ENCODE measurements at regions not wholly inside any gene's neighbourhood (a gene's known extent, or its start where the extent isn't known, plus 50 kb on each side); places are given as distances from the start of the nearest gene placed in this dataset.

- H3K4me3 ChIP-seq: no peak overlapping the region
- H3K9ac ChIP-seq: no peak overlapping the region
- H4K20me1 ChIP-seq: no peaks in the 10 kb centered on the region
- H3K27ac ChIP-seq: no peak overlapping the region
- no peaks in the 10 kb centered on the region for H3K4me1 ChIP-seq
- no peaks in the 10 kb centered on the region for H3K9me3 ChIP-seq (replicated peaks in 1 of 11)
- H3K4me2 ChIP-seq: no peak overlapping the region
- TF ChIP-seq Cebpa-rat (IDR thresholded peaks at IDR 0.05): no peak
- no peaks in the 10 kb centered on the region for H3K27me3 ChIP-seq
- H3K36me3 ChIP-seq: no peaks in the 10 kb centered on the region
Observed at GRCh38 chr12:17609701-17610100, 480.3 kb downstream of the RERGL start.

GRCh38 chr12:17609153-17609552 lies 480.8 kb downstream of the RERGL start:
- Histone ChIP-seq H3K4me1 (no peaks in the 10 kb centered on the region), H3K36me3 (no peaks in the 10 kb centered on the region), H3K4me3 (no peak overlapping the region), H3K4me2 (no peak overlapping the region), H3K27ac (no peak overlapping the region), H3K9me3 (replicated peaks in 1 of 11) (no peaks in the 10 kb centered on the region), H4K20me1 (no peaks in the 10 kb centered on the region), H3K9ac (no peak overlapping the region), H3K27me3 (no peaks in the 10 kb centered on the region)
- TF ChIP-seq Cebpa-rat (IDR thresholded peaks at IDR 0.05): no peak

GRCh38 chr12:17595111-17595510 lies 494.9 kb downstream of the RERGL start:
- Histone ChIP-seq H4K20me1 (no peaks in the 10 kb centered on the region), H3K4me3 (no peak overlapping the region), H3K4me2 (no peak overlapping the region), H3K36me3 (no peaks in the 10 kb centered on the region), H3K9me3 (replicated peaks in 1 of 11) (no peaks in the 10 kb centered on the region), H3K4me1 (peaks cover 0 to 5% (median 0%) of the 10 kb centered on the region in 10 experiments; a peak in 1 of 20 replicates), H3K27ac (no peak overlapping the region), H3K27me3 (no peaks in the 10 kb centered on the region), H3K9ac (no peak overlapping the region)
- TF ChIP-seq Cebpa-rat (IDR thresholded peaks at IDR 0.05): no peak

GRCh38 chr12:17593715-17594406 lies 496.1 kb downstream of the RERGL start:
- no peak overlapping the region for H3K9ac ChIP-seq
- H3K27me3 ChIP-seq: no peaks in the 10 kb centered on the region
- H3K4me3 ChIP-seq: no peak overlapping the region
- no peaks in the 10 kb centered on the region for H3K36me3 ChIP-seq
- no peak overlapping the region for H3K27ac ChIP-seq
- H3K9me3 ChIP-seq (replicated peaks in 1 of 11): no peaks in the 10 kb centered on the region
- 0 out of 22 replicates have a peak, but pooled peaks of 1 of the 11 experiments have one; percentile 38 for TF ChIP-seq Cebpa-rat (IDR thresholded peaks at IDR 0.05)
- no peak overlapping the region for H3K4me2 ChIP-seq
- no peaks in the 10 kb centered on the region for H4K20me1 ChIP-seq
- H3K4me1 ChIP-seq: peaks cover 0 to 5% (median 0%) of the 10 kb centered on the region in 10 experiments; a peak in 1 of 20 replicates

GRCh38 chr12:17592472-17592871 lies 497.5 kb downstream of the RERGL start:
- Histone ChIP-seq H3K4me1 (peaks cover 0 to 5% (median 0%) of the 10 kb centered on the region in 10 experiments; a peak in 1 of 20 replicates), H3K4me3 (no peak overlapping the region), H4K20me1 (no peaks in the 10 kb centered on the region), H3K27me3 (no peaks in the 10 kb centered on the region), H3K9me3 (replicated peaks in 1 of 11) (no peaks in the 10 kb centered on the region), H3K27ac (no peak overlapping the region), H3K36me3 (no peaks in the 10 kb centered on the region), H3K4me2 (no peak overlapping the region), H3K9ac (no peak overlapping the region)
- no peak for TF ChIP-seq Cebpa-rat (IDR thresholded peaks at IDR 0.05)

- H3K27me3 ChIP-seq: no peaks in the 10 kb centered on the region
- no peaks in the 10 kb centered on the region for H4K20me1 ChIP-seq
Observed at GRCh38 chr12:17591005-17591681, 498.9 kb downstream of the RERGL start.

GRCh38 chr12:17588968-17589367 lies 501.0 kb downstream of the RERGL start:
- no peak overlapping the region for H3K4me3 ChIP-seq
- no peaks in the 10 kb centered on the region for H4K20me1 ChIP-seq
- no peak overlapping the region for H3K27ac ChIP-seq
- peaks cover 0 to 5% (median 0%) of the 10 kb centered on the region in 10 experiments; a peak in 1 of 20 replicates for H3K4me1 ChIP-seq
- no peak overlapping the region for H3K9ac ChIP-seq
- H3K36me3 ChIP-seq: no peaks in the 10 kb centered on the region
- H3K27me3 ChIP-seq: no peaks in the 10 kb centered on the region
- H3K4me2 ChIP-seq: no peak overlapping the region
- TF ChIP-seq Cebpa-rat (IDR thresholded peaks at IDR 0.05): no peak
- H3K9me3 ChIP-seq (replicated peaks in 1 of 11): no peaks in the 10 kb centered on the region

More at GRCh38 chr12:17591005-17591681, 498.9 kb downstream of the RERGL start:
- Histone ChIP-seq H3K9me3 (replicated peaks in 1 of 11) (no peaks in the 10 kb centered on the region), H3K4me2 (no peak overlapping the region), H3K4me1 (peaks cover 0 to 5% (median 0%) of the 10 kb centered on the region in 10 experiments; a peak in 1 of 20 replicates), H3K36me3 (no peaks in the 10 kb centered on the region), H3K4me3 (no peak overlapping the region), H3K27ac (no peak overlapping the region), H3K9ac (no peak overlapping the region)
- no peak for TF ChIP-seq Cebpa-rat (IDR thresholded peaks at IDR 0.05)

- H3K27ac ChIP-seq: no peak overlapping the region
- 0 out of 20 replicates have a peak, but pooled peaks cover 0 to 4% (median 0%) of the 10 kb centered on the region in 10 experiments for H3K4me1 ChIP-seq
- no peaks in the 10 kb centered on the region for H3K9me3 ChIP-seq (replicated peaks in 1 of 11)
- no peak overlapping the region for H3K9ac ChIP-seq
- no peaks in the 10 kb centered on the region for H4K20me1 ChIP-seq
- no peaks in the 10 kb centered on the region for H3K27me3 ChIP-seq
- no peak overlapping the region for H3K4me3 ChIP-seq
- no peak for TF ChIP-seq Cebpa-rat (IDR thresholded peaks at IDR 0.05)
- H3K4me2 ChIP-seq: no peak overlapping the region
- H3K36me3 ChIP-seq: no peaks in the 10 kb centered on the region
Observed at GRCh38 chr12:17579205-17580026, 510.6 kb downstream of the RERGL start.

GRCh38 chr12:17577405-17577804 lies 512.6 kb downstream of the RERGL start:
- Histone ChIP-seq H3K9ac (no peak overlapping the region), H4K20me1 (no peaks in the 10 kb centered on the region), H3K27me3 (no peaks in the 10 kb centered on the region), H3K9me3 (replicated peaks in 1 of 11) (no peaks in the 10 kb centered on the region), H3K4me3 (no peak overlapping the region), H3K4me1 (0 out of 20 replicates have a peak, but pooled peaks cover 0 to 4% (median 0%) of the 10 kb centered on the region in 10 experiments), H3K27ac (no peak overlapping the region), H3K4me2 (no peak overlapping the region), H3K36me3 (no peaks in the 10 kb centered on the region)
- no peak for TF ChIP-seq Cebpa-rat (IDR thresholded peaks at IDR 0.05)
